Right lobe of liver (tissue), 6 donors: ENCODE measurements at regions not wholly inside any gene's neighbourhood (a gene's known extent, or its start where the extent isn't known, plus 50 kb on each side); places are given as distances from the start of the nearest gene placed in this dataset.

Experiments used
- ATAC-seq, 4 donors: fragments of 200-7000 bp; cut with Tn5 transposase; one replicate each; pipeline ENCODE4 v1.9.1; 2020; ENCODE audit warnings: mild to moderate bottlenecking in 4 of 4, moderate library complexity in 4 of 4
- DNase-seq, 3 donors: peaks; one replicate each; pipeline ENCODE4 v3.0.0-alpha.2; 2020
- H3K27ac ChIP-seq, 3 donors: fragments of 200-600 bp; one replicate each; pipeline ENCODE4 v1.8.0; 2022
- H3K27me3 ChIP-seq, 2 donors: fragments of 200-600 bp; one replicate each; pipeline ENCODE4 v1.8.0; 2022
- H3K36me3 ChIP-seq, 4 donors: fragments of 200-600 bp; sonication (generic) in 1 of 4; one replicate each; pipeline versions ENCODE4 v1.5.1 to v1.8.0; 2017 to 2022; ENCODE audit warnings: control low read depth in 1 of 4
- H3K4me1 ChIP-seq, 4 donors: fragments of 200-600 bp; sonication (generic) in 1 of 4; one replicate each; pipeline versions ENCODE4 v1.5.1 to v1.8.0; 2017 to 2022; ENCODE audit warnings: control low read depth in 1 of 4
- H3K4me3 ChIP-seq, 3 donors: fragments of 200-600 bp; one replicate each; pipeline ENCODE4 v1.8.0; 2022
- H3K9me3 ChIP-seq, 4 donors: fragments of 200-600 bp; sonication (generic) in 1 of 4; one replicate each; pipeline versions ENCODE4 v1.5.1 to v1.8.0; 2017 to 2022; ENCODE audit warnings: control low read depth in 1 of 4
- POLR2A ChIP-seq: fragments of 450-650 bp; IDR thresholded peaks from one replicate; pipeline ENCODE4 v1.6.1; 2017; ENCODE audit warnings: antibody characterized with exemption, mild to moderate bottlenecking
- WGBS: methylation state at CpG from one replicate; pipeline ENCODE4 v1.1.6; 2018; ENCODE audit warnings: low coverage, low lambda C conversion rate; ENCODE audit not compliant: insufficient coverage; ENCODE audit errors: missing lambda C conversion rate; 5-methylcytosine and 5-hydroxymethylcytosine counted together
- intact Hi-C, 2 donors: fragments of 100-400 bp; cut with DNase I; formaldehyde crosslinking; loops; one replicate each; pipeline versions ENCODE4 v1.11.2 to v1.14.1; 2022
- TF ChIP-seq, protein P1 (sequence below), 4 donors: fragments of 200-600 bp in 3 of 4; fragments of 450-650 bp in 1 of 4; IDR thresholded peaks; one replicate each; pipeline versions ENCODE4 v1.5.1 to v1.8.0; 2016 to 2022; ENCODE audit warnings: antibody characterized with exemption in 4 of 4, mild to moderate bottlenecking in 2 of 4
- donor health status: DM: no; HTN: yes; CAD: no.
- donor health status: DM: no; HTN: no; CAD: no.
- donor health status: DM: no; HTN: no; CAD: no.
- donor health status: DM: no; HTN: yes; CAD: no.
- donor health status: DM: no; HTN: yes; CAD: no.

DNA sequence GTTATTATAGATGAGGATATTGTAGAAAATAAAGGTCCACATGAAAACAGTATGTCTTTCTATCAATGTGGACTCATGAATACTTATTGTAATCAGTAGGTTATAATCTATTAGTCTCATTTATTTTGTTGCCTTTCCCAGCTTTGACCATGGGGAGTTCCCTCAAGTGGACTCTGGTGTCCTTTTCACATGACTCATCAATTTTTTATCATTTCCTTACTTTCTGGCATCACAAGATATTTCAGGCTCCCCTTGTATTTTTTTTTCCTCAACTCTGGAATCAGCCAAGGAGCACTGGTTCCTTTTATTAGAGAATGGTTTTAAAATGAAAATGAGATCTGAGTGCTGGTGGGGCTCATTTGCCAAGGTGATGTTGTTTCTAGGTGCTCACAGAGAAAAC is 63.4 kb upstream of the DIAPH3 start:
- Histone ChIP-seq H3K27me3 (no peaks in the 10 kb centered on the region), H3K9me3 (no peaks in the 10 kb centered on the region), H3K4me1 (no peaks in the 10 kb centered on the region), H3K27ac (no peak overlapping the region), H3K36me3 (no peaks in the 10 kb centered on the region), H3K4me3 (no peak overlapping the region)
- no peak for TF ChIP-seq POLR2A
- TF ChIP-seq, protein P1, sequence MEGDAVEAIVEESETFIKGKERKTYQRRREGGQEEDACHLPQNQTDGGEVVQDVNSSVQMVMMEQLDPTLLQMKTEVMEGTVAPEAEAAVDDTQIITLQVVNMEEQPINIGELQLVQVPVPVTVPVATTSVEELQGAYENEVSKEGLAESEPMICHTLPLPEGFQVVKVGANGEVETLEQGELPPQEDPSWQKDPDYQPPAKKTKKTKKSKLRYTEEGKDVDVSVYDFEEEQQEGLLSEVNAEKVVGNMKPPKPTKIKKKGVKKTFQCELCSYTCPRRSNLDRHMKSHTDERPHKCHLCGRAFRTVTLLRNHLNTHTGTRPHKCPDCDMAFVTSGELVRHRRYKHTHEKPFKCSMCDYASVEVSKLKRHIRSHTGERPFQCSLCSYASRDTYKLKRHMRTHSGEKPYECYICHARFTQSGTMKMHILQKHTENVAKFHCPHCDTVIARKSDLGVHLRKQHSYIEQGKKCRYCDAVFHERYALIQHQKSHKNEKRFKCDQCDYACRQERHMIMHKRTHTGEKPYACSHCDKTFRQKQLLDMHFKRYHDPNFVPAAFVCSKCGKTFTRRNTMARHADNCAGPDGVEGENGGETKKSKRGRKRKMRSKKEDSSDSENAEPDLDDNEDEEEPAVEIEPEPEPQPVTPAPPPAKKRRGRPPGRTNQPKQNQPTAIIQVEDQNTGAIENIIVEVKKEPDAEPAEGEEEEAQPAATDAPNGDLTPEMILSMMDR (IDR thresholded peaks at IDR 0.05), result no peak
- no peak for ATAC-seq
- intact Hi-C loops, result no loop called here
- no peak for DNase-seq

DNA sequence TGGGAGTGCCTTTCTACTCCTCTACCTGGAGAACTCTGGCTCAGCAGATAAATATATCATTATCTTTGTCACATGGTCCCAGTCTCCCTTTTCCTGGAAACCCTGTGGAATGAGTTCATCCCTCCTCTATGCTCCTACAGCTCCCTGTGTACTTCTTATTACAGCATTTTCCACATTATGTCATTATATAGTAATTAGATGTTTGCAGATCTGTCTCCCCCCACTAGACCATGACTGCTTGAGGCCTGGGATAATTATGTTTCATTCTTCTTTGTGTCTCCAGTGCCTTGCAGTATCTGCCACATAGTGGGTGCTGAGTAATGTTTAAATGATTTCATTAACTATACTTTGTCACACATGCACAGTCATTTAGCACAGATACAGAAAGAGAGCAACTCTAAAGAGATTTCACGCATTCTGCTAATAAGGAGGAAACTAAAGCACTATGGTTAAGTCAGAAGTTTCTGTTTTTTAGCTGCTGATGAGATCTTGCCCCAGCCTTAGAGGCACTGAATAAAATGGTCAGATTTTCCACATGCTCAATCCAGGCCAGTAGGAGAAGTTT is 66.1 kb upstream of the DIAPH3 start:
- Histone ChIP-seq H3K36me3 (no peaks in the 10 kb centered on the region), H3K9me3 (no peaks in the 10 kb centered on the region), H3K4me3 (no peak overlapping the region), H3K27ac (no peak overlapping the region), H3K4me1 (no peaks in the 10 kb centered on the region), H3K27me3 (no peaks in the 10 kb centered on the region)
- ATAC-seq (no peak), DNase-seq (no peak)
- no peak for TF ChIP-seq POLR2A
- TF ChIP-seq, protein P1 (IDR thresholded peaks at IDR 0.05), result no peak
- WGBS, result 83% methylated on average over 1 of the region's 1 CpG
- intact Hi-C loops, result no loop called here

DNA sequence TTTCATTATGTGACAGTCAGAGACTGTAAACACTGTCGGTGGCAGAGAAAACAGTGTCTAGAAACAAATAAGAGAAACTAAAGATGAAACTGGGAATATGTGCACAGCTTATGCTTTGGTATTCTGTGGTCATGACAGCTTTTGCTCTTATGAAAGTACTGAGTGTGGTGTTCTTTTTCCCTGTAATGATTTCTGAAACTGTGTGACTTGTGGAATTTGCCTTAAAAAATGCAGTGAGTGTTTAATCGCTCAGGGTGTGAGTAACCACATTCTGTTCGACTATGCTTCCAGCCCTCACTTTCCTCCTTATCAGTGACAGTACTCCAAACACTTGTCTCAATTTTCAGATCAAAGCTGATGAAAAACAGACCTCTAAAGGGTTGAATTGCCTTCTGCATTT is 66.9 kb upstream of the DIAPH3 start:
- 22% methylated on average over 3 of the region's 3 CpGs for WGBS
- no peaks in the 10 kb centered on the region for H3K4me1 ChIP-seq
- no peak for DNase-seq
- no peak overlapping the region for H3K27ac ChIP-seq
- no peaks in the 10 kb centered on the region for H3K36me3 ChIP-seq
- no peaks in the 10 kb centered on the region for H3K9me3 ChIP-seq
- ATAC-seq, result no peak
- TF ChIP-seq, protein P1 (IDR thresholded peaks at IDR 0.05), result no peak
- TF ChIP-seq POLR2A, result no peak
- no peak overlapping the region for H3K4me3 ChIP-seq
- no peaks in the 10 kb centered on the region for H3K27me3 ChIP-seq
- intact Hi-C loops, result no loop called here

DNA sequence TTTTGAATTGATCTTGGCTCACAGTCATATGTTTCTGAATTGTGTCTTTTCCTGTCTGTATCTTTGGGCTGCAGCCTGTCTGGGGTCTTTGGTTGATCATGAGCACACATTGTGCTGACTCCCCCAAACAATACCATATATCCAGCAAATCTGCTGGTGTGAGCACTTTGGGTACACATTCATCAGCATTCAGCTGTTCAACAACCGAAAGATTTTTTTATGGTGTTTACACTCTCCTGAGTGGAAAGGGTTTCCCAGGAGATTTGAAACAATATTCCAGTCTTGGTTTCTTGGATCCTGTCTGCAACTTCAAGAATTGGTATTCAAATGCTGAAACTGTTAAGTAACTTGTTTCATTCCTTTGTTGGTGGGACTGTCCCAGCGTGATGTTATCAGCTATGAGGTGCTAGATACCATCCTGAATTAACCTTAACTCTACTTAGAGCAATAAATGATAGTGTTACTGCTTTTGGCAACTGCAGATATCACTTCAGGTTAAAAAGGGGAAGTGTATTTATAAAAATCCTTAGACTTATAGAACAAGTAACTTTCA is 78.4 kb upstream of the DIAPH3 start:
- intact Hi-C loops, result no loop called here
- WGBS, result 50% methylated on average over 2 of the region's 2 CpGs
- no peak for ATAC-seq

More for the DNA sequence above, 78.4 kb upstream of the DIAPH3 start:
- DNase-seq, result no peak
- TF ChIP-seq, protein P1 (IDR thresholded peaks at IDR 0.05), result no peak
- no peak for TF ChIP-seq POLR2A
- Histone ChIP-seq H3K27ac (no peak overlapping the region), H3K4me3 (no peak overlapping the region), H3K9me3 (no peaks in the 10 kb centered on the region), H3K36me3 (no peaks in the 10 kb centered on the region), H3K27me3 (no peaks in the 10 kb centered on the region), H3K4me1 (no peaks in the 10 kb centered on the region)
